Kidney (tissue), 13 donors: ENCODE measurements at regions not wholly inside any gene's neighbourhood (a gene's known extent, or its start where the extent isn't known, plus 50 kb on each side); places are given as distances from the start of the nearest gene placed in this dataset.

Source experiments
- DNase-seq, 5 donors: peaks; one replicate each; pipeline ENCODE4 v3.0.0-alpha.2; 2013 to 2020
- FAIRE-seq: peaks from 2 replicates; lab custom pipeline; 2012; peaks lifted over from hg19 to GRCh38; lab: Jason Lieb, UNC
- H3K27ac ChIP-seq, 2 donors: one replicate each; pipeline ENCODE4 v1.7.0; 2013; ENCODE audit warnings: low read depth in 2 of 2, low read length in 2 of 2, inconsistent platforms in 1 of 2
- H3K27me3 ChIP-seq: one replicate; pipeline ENCODE4 v1.7.1; 2013; ENCODE audit warnings: low read length, inconsistent platforms; ENCODE audit not compliant: control insufficient read depth, insufficient read depth
- H3K36me3 ChIP-seq, 3 donors: one replicate each; pipeline versions ENCODE4 v1.7.0 to v1.7.1; 2013; ENCODE audit warnings: low read length in 3 of 3, control low read depth in 1 of 3, inconsistent platforms in 1 of 3; ENCODE audit not compliant: insufficient read depth in 3 of 3, control insufficient read depth in 2 of 3
- H3K4me1 ChIP-seq, 3 donors: one replicate each; pipeline versions ENCODE4 v1.7.0 to v1.7.1; 2013; ENCODE audit warnings: low read length in 3 of 3, inconsistent platforms in 1 of 3, low read depth in 1 of 3; ENCODE audit not compliant: control insufficient read depth in 2 of 3, insufficient read depth in 2 of 3
- H3K4me3 ChIP-seq, 3 donors: one replicate each; pipeline versions ENCODE4 v1.7.0 to v1.8.1; 2013; ENCODE audit warnings: low read length in 3 of 3, control low read depth in 1 of 3, inconsistent platforms in 1 of 3
- H3K9ac ChIP-seq, 3 donors: one replicate each; pipeline versions ENCODE4 v1.7.0 to v1.7.1; 2013; ENCODE audit warnings: low read length in 3 of 3, control low read depth in 1 of 3, inconsistent platforms in 1 of 3
- H3K9me3 ChIP-seq, 3 donors: one replicate each; pipeline versions ENCODE4 v1.7.0 to v1.7.1; 2013; ENCODE audit warnings: low read length in 3 of 3, control low read depth in 1 of 3, inconsistent platforms in 1 of 3; ENCODE audit not compliant: control insufficient read depth in 2 of 3, insufficient read depth in 1 of 3
- CTCF ChIP-seq: IDR thresholded peaks from 3 replicates; pipeline ENCODE4 v1.5.1; 2012; ENCODE audit warnings: mild to moderate bottlenecking, moderate library complexity, borderline replicate concordance; ENCODE audit not compliant: insufficient read depth; ENCODE audit errors: extremely low read depth
- intact Hi-C: fragments of 100-400 bp; cut with DNase I; formaldehyde crosslinking; loops from one replicate; pipeline ENCODE4 v1.11.1; 2022
- donor health status: control.
- donor health status: control.
- donor health status: control.
- donor health status: control.
- donor health status: control.
- donor health status: DM: yes; HTN: yes; CAD: no.
- donor health status: Normal renal cell carcinoma (clear cell type).

- H3K9ac ChIP-seq: no peak overlapping the region
- H3K36me3 ChIP-seq: no peaks in the 10 kb centered on the region
- no peak overlapping the region for H3K4me3 ChIP-seq
- no peak overlapping the region for H3K27ac ChIP-seq
- no peaks in the 10 kb centered on the region for H3K27me3 ChIP-seq
- TF ChIP-seq CTCF: no peak
- H3K4me1 ChIP-seq: peaks cover 0 to 3% (median 0%) of the 10 kb centered on the region in 3 donors
- peaks cover 0 to 3% (median 0%) of the 10 kb centered on the region in 3 donors for H3K9me3 ChIP-seq
- intact Hi-C loops: no loop called here
- DNase-seq: no peak
- no peak for FAIRE-seq
Observed at GRCh38 chr6:4378319-4378996, 243.1 kb upstream of the ECI2 start.

DNA sequence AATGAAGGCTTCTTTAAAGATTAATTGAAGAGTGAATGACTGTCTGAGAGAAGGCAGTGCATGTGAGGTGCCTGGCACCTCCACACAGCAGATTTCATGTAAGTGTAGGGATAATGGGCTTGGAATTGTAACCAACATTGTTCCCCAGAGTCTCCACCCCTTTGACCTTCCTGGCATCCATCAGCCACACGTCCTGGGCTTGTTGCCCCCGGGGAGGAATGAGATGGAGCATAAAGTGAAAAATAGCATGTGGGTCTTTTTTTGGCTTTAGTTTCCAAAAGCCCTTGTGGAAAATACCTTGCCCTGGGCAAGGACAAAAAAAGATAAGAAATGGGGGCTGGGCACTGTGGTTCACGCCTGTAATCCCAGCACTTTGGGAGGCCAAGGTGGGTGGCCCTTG is 242.2 kb upstream of the ECI2 start:
- DNase-seq (no peak), FAIRE-seq (no peak)
- TF ChIP-seq CTCF: no peak
- Histone ChIP-seq H3K27me3 (no peaks in the 10 kb centered on the region), H3K4me3 (no peak overlapping the region), H3K9me3 (no peaks in the 10 kb centered on the region), H3K4me1 (peaks cover 0 to 3% (median 0%) of the 10 kb centered on the region in 3 donors), H3K9ac (no peak overlapping the region), H3K27ac (no peak overlapping the region), H3K36me3 (no peaks in the 10 kb centered on the region)
- intact Hi-C loops: no loop called here

DNA sequence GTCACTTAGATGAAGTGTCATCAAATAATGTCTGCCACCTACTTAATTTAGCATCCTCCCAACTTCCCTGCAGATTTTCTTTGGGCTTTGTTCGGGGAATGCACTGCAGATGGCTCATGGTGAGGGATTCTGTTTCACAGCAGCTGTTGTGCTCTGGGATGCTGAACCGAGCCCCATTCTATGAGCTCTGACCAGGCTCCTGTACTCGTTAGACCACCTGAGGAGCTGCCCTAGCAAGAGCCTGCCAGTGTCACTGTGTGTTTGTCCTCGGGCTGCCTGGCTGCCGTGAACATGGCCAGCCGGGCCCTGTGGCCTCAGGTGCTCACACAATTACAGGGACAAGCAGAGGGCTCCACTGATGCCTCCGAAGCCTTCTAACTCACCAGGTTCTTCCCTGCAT is 238.8 kb upstream of the ECI2 start:
- peak in 1 of 5 donors; percentile 35 for DNase-seq
- no peaks in the 10 kb centered on the region for H3K9me3 ChIP-seq
- intact Hi-C loops: no loop called here
- no peak for FAIRE-seq
- H3K27me3 ChIP-seq: no peaks in the 10 kb centered on the region
- no peaks in the 10 kb centered on the region for H3K36me3 ChIP-seq
- no peaks in the 10 kb centered on the region for H3K4me1 ChIP-seq
- no peak overlapping the region for H3K27ac ChIP-seq
- no peak overlapping the region for H3K4me3 ChIP-seq
- no peak for TF ChIP-seq CTCF
- no peak overlapping the region for H3K9ac ChIP-seq

- no peak for DNase-seq
- Histone ChIP-seq H3K4me3 (no peak overlapping the region), H3K9ac (no peak overlapping the region), H3K36me3 (no peaks in the 10 kb centered on the region), H3K27me3 (no peaks in the 10 kb centered on the region), H3K27ac (no peak overlapping the region), H3K4me1 (no peaks in the 10 kb centered on the region), H3K9me3 (no peaks in the 10 kb centered on the region)
- intact Hi-C loops: no loop called here
- no peak for FAIRE-seq
- TF ChIP-seq CTCF: no peak
Observed at GRCh38 chr6:4372866-4373265, 237.5 kb upstream of the ECI2 start.
